ENCODE measurements at regions not wholly inside any gene's neighbourhood (a gene's known extent, or its start where the extent isn't known, plus 50 kb on each side); places are given as distances from the start of the nearest gene placed in this dataset.

- TF ChIP-seq, protein P1, sequence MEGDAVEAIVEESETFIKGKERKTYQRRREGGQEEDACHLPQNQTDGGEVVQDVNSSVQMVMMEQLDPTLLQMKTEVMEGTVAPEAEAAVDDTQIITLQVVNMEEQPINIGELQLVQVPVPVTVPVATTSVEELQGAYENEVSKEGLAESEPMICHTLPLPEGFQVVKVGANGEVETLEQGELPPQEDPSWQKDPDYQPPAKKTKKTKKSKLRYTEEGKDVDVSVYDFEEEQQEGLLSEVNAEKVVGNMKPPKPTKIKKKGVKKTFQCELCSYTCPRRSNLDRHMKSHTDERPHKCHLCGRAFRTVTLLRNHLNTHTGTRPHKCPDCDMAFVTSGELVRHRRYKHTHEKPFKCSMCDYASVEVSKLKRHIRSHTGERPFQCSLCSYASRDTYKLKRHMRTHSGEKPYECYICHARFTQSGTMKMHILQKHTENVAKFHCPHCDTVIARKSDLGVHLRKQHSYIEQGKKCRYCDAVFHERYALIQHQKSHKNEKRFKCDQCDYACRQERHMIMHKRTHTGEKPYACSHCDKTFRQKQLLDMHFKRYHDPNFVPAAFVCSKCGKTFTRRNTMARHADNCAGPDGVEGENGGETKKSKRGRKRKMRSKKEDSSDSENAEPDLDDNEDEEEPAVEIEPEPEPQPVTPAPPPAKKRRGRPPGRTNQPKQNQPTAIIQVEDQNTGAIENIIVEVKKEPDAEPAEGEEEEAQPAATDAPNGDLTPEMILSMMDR (IDR thresholded peaks at IDR 0.05): no peak
- TF ChIP-seq POLR2AphosphoS5 (IDR thresholded peaks at IDR 0.05; ENCODE audit: low read depth, low read length): no peak
Measured at GRCh38 chr4:110309675-110310074, 111.3 kb upstream of the ELOVL6 start.
